OCI-LY3 (cell line): ENCODE measurements at regions not wholly inside any gene's neighbourhood (a gene's known extent, or its start where the extent isn't known, plus 50 kb on each side); places are given as distances from the start of the nearest gene placed in this dataset.

Source experiments
- CTCF ChIP-seq: fragments of 200-600, 300-600 bp; sonication (generic); IDR thresholded peaks from 2 replicates; pipeline ENCODE4 v1.5.1; 2014; ENCODE audit warnings: antibody characterized with exemption, low read length, low read depth
- EZH2phosphoT487 ChIP-seq: fragments of 200-600 bp; shearing (Covaris generic); IDR thresholded peaks from 2 replicates; pipeline ENCODE4 v1.6.1; 2018; ENCODE audit warnings: antibody characterized with exemption, mixed run types, low read depth

GRCh38 chr9:90331826-90332575 lies 310.6 kb downstream of the DIRAS2 start:
- no peak for TF ChIP-seq CTCF
- no peak for TF ChIP-seq EZH2phosphoT487
